ENCODE measurements at regions not wholly inside any gene's neighbourhood (a gene's known extent, or its start where the extent isn't known, plus 50 kb on each side); places are given as distances from the start of the nearest gene placed in this dataset.
"Not testable (repeated sequence)": the region's sequence is repeated elsewhere in the genome, so short reads cannot be mapped to it uniquely, and the experiment has no call there.

GRCh38 chr16:87100306-87101058, 216.7 kb downstream of the C16orf95 start:
- no peak for DNase-seq (ENCODE audit: low read depth)

DNA sequence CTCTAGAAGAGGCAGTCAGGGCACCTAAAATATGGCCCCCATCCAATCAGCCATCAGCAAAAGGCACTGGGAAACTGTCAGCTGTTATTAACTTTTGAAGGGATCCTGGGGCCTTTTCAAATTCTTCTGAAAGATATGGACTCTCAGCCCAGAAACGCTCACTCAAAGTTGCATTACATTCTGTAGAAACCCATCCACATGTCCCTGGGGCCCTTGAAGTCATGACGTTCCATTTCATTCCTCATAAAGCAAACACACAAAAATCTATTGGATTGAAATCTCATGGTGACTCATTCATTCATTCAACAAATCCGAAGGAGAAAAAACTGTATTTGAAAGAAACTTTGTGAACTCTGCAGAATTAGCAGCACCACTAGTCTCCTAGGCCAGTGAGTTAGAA, 215.3 kb downstream of the C16orf95 start:
- DNase-seq (ENCODE audit: low read depth), result no peak

- no peak for DNase-seq (ENCODE audit: low read depth)
Observed at GRCh38 chr16:87107201-87107600, 210.0 kb downstream of the C16orf95 start.

DNA sequence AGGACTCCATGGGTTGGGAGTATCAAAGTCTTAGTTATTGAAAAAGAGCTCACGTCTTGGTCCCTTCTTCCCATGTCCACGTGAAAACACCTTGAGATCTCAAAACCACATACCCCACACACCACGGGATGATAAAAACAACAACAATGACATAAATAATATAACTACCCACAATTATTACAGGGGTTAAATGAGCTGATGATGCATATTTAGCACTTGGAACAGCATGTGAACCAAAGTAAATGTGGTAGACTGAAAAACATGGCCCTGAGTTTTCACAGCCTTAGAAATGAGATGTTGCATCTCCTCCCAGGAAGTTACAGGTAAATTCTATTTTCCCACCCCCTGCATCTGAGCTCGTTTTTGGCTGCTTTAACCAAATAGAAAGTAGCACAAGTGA, 208.9 kb downstream of the C16orf95 start:
- no peak for DNase-seq (ENCODE audit: low read depth)

DNA sequence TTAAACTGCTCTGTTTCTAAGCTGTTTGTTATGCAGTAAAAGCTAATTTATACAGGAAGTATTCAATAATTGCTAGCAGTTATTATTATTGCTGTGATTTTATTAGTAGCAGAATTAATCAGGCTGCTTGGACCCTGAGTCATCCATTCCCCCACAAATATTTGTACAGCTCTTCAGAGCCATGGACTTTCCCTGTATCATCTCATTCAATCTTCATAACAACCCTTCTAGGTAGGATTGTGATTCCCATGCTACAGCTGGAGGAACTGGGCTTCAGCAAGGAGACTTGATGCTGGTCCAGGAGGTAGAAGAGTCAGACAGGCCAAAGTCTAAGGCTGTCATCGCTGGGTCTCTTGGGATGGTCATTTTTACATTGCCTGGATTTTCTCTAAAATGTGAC, 208.3 kb downstream of the C16orf95 start:
- DNase-seq (ENCODE audit: low read depth), result peak; percentile 17

DNA sequence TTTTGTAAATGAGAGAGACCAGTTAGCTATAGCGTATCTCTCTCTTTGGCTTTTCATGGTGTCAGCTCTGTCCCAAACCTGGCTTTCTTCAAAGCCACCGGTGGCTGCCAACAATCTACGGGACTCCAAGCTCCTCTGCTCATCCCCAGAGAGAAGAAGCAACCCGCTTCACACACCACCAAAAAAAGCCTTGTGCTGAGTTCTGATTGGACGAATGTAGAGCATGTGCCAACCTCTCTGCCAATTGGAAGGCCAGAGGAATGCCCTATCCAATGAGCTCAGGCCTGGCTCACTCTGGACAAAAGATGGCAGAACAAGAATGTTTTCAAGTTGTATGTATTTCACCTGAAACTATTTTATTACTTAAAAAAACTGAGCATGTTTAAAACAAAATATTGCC, 202.4 kb downstream of the C16orf95 start:
- DNase-seq (ENCODE audit: low read depth), result no peak

DNA sequence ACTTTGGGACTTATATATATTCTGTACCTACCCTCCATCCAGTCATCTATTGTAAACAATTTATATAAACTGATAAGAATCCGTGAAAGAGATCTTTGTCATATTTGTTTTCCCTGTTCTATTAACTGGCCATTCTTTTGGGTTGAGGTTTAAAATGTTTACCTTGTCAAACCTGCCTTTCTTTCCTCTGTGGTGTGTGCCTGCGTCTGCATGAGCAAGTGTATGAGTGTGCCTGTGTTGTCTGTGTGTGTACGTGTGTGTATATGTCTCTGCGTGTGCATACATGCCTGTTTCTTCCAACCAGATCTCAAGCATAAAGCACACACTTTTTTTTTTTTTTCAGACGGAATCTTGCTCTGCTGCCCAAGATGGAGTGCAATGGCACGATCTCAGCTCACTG, 201.5 kb downstream of the C16orf95 start:
- DNase-seq (ENCODE audit: low read depth), result no peak

DNA sequence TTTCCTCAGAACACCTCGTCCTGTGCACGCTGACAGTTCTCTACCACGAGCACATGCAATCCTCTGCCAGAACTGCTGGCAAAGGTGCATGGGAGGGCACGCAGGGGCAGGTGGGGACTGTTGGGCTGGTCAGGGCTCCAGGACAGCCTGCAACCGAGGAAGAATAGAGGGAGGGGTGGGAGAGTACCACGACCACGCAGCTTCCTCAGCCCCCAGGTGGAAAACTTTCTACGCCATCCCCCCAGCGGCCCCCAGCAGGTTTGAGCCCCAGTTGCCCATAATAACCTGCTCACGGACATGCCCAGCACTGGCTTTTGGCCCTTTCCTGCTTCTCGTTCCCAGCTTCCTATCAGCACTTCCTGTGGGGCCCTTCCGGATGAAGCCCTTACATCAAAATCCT, 199.3 kb downstream of the C16orf95 start:
- DNase-seq (ENCODE audit: low read depth), result no peak

- no peak for DNase-seq (ENCODE audit: low read depth)
Observed at GRCh38 chr16:87119168-87119567, 198.0 kb downstream of the C16orf95 start.

GRCh38 chr16:87119748-87120147, 197.4 kb downstream of the C16orf95 start:
- DNase-seq (ENCODE audit: low read depth), result no peak

GRCh38 chr16:87121816-87122215, 195.4 kb downstream of the C16orf95 start:
- DNase-seq (ENCODE audit: low read depth), result no peak

DNA sequence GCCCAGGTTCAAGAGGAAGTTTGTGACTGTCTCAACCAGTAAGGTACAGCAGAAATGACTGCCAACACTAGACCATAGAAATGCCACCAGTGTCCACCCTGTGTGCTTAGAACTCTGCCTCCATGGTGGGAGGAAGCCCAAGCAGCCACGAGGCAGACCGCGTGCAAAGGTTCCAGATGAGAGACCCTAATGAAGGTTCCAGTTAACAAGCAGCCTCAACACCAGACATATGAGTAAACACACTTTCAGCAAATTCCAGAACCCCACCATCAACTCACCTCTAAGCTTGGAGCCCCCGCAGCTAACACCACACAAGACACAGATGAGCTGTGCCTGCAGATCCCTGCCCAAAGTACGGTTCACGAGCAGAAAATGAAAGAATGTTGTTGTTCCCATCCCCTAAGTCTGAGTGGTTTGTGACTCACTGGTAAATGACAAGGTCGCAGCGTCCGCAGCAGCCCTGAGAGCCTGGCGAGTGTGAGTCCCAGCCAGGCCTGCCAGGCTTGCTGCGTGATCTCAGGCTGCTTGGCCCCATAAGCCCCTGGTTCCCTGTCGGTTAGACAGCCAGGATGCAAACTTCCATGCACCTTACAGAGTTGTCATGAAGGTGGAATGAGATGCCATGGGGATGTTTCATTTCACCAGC, 193.7 kb downstream of the C16orf95 start:
- DNase-seq (ENCODE audit: low read depth), result peak; percentile 73

DNA sequence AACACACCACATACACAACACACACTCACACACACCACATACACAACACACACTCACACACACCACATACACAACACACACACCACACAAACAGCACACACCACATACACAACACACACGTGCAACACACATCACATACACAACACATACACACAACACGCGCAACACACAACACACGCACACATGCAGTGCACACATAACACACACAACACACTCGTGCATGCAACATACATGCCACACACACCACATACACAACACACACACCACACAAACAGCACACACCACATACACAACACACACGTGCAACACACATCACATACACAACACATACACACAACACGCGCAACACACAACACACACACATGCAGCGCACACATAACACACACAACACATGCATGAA, 192.8 kb downstream of the C16orf95 start:
- DNase-seq (ENCODE audit: low read depth), result not testable (repeated sequence)

DNA sequence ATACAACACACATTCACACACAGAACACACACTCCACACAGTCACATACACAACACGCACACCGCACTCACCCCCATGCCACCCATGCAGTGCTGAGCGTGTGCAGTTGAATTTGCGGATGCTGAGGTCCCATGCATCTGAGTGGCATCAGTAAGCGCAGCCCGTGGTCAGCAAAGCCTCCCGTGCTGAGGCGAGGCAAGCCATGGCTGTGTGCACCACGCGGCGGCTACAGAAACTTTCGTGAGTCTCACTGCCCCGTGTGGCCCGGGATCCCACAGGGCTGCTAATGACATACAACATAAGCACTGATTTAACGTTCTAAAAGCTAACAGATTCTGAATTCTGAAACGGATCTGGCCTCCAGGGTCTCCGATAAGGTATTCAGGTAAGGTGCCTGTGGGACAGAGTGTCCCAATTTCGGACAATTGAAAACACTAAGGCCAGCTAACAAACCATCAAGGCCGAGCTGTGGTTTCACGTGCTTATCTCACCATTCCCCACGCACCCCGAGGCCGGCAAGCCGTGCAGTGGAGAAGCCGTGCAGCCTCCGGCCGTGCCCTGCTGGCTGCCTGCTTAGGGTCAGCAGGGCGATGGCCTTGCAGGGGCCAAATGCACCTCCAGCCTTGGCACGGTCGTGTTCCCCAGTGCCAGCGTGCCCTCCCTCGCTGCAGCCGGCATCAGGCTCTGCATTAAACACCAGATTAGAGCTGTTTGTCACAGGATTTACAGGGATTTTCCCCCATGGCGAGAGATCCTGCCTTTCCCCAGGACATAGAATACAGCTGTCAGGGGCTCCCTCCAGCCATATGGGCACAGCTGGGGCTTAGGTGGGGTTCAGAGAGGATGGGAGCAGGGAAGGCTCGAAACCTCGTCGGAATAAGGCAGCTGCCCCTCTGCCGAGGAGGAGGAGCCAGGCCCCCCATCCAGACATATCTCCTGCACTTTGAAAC, 191.7 kb downstream of the C16orf95 start:
- DNase-seq (ENCODE audit: low read depth), result no peak

DNA sequence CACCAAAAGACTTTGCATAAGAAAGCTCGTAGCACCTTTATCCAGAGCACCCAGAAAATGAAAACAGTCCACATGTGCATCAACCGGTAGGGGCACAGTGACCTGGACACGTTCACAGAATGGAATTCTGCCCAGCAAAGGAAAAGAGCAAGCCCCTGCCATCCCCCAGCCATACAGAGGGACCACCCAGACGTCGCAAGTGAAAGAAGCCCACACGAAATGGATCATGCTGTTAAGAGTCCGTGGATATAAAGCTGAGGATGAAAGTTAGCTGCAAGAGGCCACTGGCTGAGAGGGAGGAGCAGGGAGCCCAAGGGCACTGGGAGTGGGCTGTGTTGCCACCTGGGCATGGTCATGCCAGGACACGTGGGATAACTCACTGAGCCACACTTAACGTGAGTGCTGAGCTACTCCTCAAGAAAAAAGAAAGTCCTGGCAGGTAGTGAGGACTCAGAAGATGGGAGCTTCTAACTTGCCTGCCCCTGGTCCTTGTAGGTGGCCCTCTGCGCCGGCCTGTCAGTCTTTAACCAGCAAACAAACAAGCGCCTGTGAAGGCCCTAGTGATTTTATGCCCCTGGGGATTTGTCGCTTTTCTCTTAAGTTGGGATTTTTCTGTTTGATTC, 190.7 kb downstream of the C16orf95 start:
- DNase-seq (ENCODE audit: low read depth), result no peak

- DNase-seq (ENCODE audit: low read depth), result no peak
Observed at GRCh38 chr16:87127061-87127765, 190.0 kb downstream of the C16orf95 start.

DNA sequence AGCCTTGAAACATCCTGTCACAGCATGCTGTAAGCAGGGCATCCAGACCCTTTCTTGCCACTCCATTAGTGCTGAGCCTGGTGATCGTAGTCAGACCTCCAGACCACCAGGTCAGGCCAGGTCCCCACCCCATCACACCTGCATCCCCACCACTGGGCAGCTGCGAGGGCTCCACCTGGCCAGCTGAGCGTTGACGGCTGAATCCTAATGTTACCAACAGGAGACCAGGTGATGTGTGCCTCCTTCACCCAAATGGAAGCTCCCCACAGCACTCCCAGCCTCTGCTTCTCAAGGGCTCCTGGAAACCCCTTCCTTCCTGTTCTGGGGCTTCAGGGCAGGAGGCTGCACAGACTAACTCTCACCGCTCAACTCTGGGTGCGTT, 189.4 kb downstream of the C16orf95 start:
- no peak for DNase-seq (ENCODE audit: low read depth)

- DNase-seq (ENCODE audit: low read depth), result peak; percentile 87
Observed at GRCh38 chr16:87129771-87130170, 187.4 kb downstream of the C16orf95 start.

DNA sequence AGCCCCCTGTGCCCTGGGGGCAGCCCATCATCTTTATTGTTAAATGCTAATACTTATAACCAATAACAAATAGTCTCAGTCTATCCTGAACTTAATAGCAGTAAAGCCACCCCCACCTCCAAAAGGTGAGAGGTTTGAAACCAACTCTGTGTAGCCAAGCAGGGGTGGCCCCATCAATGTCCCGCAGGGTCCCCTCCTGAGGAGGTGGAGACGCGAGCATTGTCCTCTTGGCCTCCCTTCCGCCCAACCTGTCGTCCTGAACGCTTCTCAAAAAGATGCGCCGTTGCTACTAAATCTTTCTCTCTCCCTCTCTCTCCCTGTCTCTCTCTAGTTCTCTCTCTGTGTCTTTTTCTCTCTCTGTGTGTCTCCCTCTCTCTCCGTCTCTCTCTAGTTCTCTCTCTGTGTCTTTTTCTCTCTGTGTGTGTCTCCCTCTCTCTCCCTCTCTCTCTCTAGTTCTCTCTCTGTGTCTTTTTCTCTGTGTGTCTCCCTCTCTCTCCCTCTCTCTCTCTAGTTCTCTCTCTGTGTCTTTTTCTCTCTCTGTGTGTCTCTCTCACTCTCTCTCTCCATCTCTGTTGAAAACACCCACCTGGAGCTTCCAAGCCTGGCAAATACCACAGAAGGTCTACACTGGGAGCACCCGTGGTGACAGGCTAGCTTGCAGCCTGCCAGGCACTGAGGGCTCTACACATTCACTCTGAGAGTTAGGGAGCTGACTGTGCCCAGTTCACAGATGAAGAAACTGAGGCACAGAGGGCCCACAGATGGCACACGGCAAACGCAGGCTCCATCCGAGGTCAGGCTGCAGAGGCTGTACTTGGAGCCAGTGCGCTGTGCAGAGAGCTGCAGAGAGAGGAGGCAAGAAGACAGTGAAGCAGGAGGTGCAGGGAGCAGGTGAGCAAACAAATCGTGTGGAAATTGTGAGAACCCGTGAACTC, 185.9 kb downstream of the C16orf95 start:
- no peak for DNase-seq (ENCODE audit: low read depth)

DNA sequence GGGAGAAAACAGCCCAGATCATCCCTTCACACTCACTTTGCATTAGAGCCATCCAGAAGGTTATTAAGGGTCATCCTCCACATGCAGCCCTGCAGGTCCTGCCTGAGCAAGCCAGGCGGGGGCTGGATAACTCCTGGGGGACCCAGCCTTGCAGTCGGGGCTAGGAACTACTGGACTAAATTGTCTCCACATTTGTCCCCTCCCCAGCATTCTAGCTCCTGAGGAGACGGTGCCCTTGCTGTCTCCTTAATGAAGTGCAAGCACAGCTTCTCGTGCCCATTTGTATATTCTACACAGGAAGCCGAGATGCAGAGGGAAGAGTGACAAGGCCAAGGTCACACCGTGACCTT, 185.2 kb downstream of the C16orf95 start:
- DNase-seq (ENCODE audit: low read depth), result no peak

All from ELR (cell line).